Mononuclear cell (primary cell): ENCODE measurements at regions not wholly inside any gene's neighbourhood (a gene's known extent, or its start where the extent isn't known, plus 50 kb on each side); places are given as distances from the start of the nearest gene placed in this dataset.

Experiments used
- H3K27me3 ChIP-seq: 2 replicates; pipeline ENCODE4 v1.6.0; 2011; ENCODE audit warnings: low read length, control low read depth; ENCODE audit not compliant: insufficient read depth
- H3K4me1 ChIP-seq: 2 replicates; pipeline ENCODE4 v1.5.1; 2011; ENCODE audit warnings: mild to moderate bottlenecking, low read length, control low read depth; ENCODE audit not compliant: insufficient read depth
- H3K4me3 ChIP-seq: 2 replicates; pipeline ENCODE4 v1.5.1; 2011; ENCODE audit warnings: mild to moderate bottlenecking, low read length, moderate library complexity
- H3K9me3 ChIP-seq: 2 replicates; pipeline ENCODE4 v1.5.1; 2011; ENCODE audit warnings: low read depth, mild to moderate bottlenecking, control low read depth, low read length

- Histone ChIP-seq H3K27me3 (no peaks in the 10 kb centered on the region), H3K9me3 (no peaks in the 10 kb centered on the region), H3K4me1 (no peaks in the 10 kb centered on the region), H3K4me3 (no peak overlapping the region)
These were observed 217.8 kb downstream of the UACA start for GRCh38 chr15:70545526-70545925.

GRCh38 chr15:70541511-70541910, 221.8 kb downstream of the UACA start:
- Histone ChIP-seq H3K9me3 (no peaks in the 10 kb centered on the region), H3K4me1 (peaks cover under 1% of the 10 kb centered on the region), H3K4me3 (no peak overlapping the region), H3K27me3 (no peaks in the 10 kb centered on the region)

GRCh38 chr15:70539912-70540530, 223.3 kb downstream of the UACA start:
- peaks cover 16% of the 10 kb centered on the region for H3K4me1 ChIP-seq
- no peak overlapping the region for H3K4me3 ChIP-seq
- no peaks in the 10 kb centered on the region for H3K9me3 ChIP-seq
- H3K27me3 ChIP-seq, result no peaks in the 10 kb centered on the region

GRCh38 chr15:70539409-70539808, 223.9 kb downstream of the UACA start:
- Histone ChIP-seq H3K4me3 (no peak overlapping the region), H3K27me3 (no peaks in the 10 kb centered on the region), H3K4me1 (peaks cover 22% of the 10 kb centered on the region), H3K9me3 (no peaks in the 10 kb centered on the region)

GRCh38 chr15:70538278-70538677, 225.1 kb downstream of the UACA start:
- Histone ChIP-seq H3K4me3 (no peak overlapping the region), H3K4me1 (peaks cover 29% of the 10 kb centered on the region), H3K9me3 (no peaks in the 10 kb centered on the region), H3K27me3 (no peaks in the 10 kb centered on the region)

GRCh38 chr15:70535955-70536338, 227.4 kb downstream of the UACA start:
- Histone ChIP-seq H3K4me3 (no peak overlapping the region), H3K27me3 (no peaks in the 10 kb centered on the region), H3K4me1 (peaks cover 29% of the 10 kb centered on the region), H3K9me3 (no peaks in the 10 kb centered on the region)

GRCh38 chr15:70535071-70535954, 228.0 kb downstream of the UACA start:
- peaks cover 29% of the 10 kb centered on the region for H3K4me1 ChIP-seq
- H3K4me3 ChIP-seq, result peak overlapping the region; percentile 33
- no peaks in the 10 kb centered on the region for H3K27me3 ChIP-seq
- no peaks in the 10 kb centered on the region for H3K9me3 ChIP-seq

- H3K4me1 ChIP-seq, result peaks cover 37% of the 10 kb centered on the region
- H3K27me3 ChIP-seq, result no peaks in the 10 kb centered on the region
- peak overlapping the region; percentile 33 for H3K4me3 ChIP-seq
- H3K9me3 ChIP-seq, result no peaks in the 10 kb centered on the region
These were observed 229.2 kb downstream of the UACA start for GRCh38 chr15:70533931-70534742.

- Histone ChIP-seq H3K27me3 (no peaks in the 10 kb centered on the region), H3K4me1 (peaks cover 52% of the 10 kb centered on the region), H3K4me3 (no peak overlapping the region), H3K9me3 (no peaks in the 10 kb centered on the region)
These were observed 230.7 kb downstream of the UACA start for GRCh38 chr15:70532531-70533186.

- Histone ChIP-seq H3K4me1 (peaks cover 62% of the 10 kb centered on the region), H3K27me3 (no peaks in the 10 kb centered on the region)
These were observed 231.8 kb downstream of the UACA start for GRCh38 chr15:70531576-70531975.

GRCh38 chr15:70530906-70531305, 232.5 kb downstream of the UACA start:
- no peak overlapping the region for H3K4me3 ChIP-seq
- no peaks in the 10 kb centered on the region for H3K27me3 ChIP-seq
- H3K9me3 ChIP-seq, result no peaks in the 10 kb centered on the region
- H3K4me1 ChIP-seq, result peaks cover 62% of the 10 kb centered on the region

More at GRCh38 chr15:70531576-70531975, 231.8 kb downstream of the UACA start:
- Histone ChIP-seq H3K4me3 (no peak overlapping the region), H3K9me3 (no peaks in the 10 kb centered on the region)

GRCh38 chr15:70530503-70530902, 232.9 kb downstream of the UACA start:
- Histone ChIP-seq H3K4me3 (no peak overlapping the region), H3K27me3 (no peaks in the 10 kb centered on the region), H3K4me1 (peaks cover 58% of the 10 kb centered on the region), H3K9me3 (no peaks in the 10 kb centered on the region)

- peaks cover 54% of the 10 kb centered on the region for H3K4me1 ChIP-seq
- H3K9me3 ChIP-seq, result no peaks in the 10 kb centered on the region
- no peak overlapping the region for H3K4me3 ChIP-seq
- no peaks in the 10 kb centered on the region for H3K27me3 ChIP-seq
These were observed 233.3 kb downstream of the UACA start for GRCh38 chr15:70530017-70530499.

GRCh38 chr15:70528816-70529215, 234.5 kb downstream of the UACA start:
- Histone ChIP-seq H3K9me3 (no peaks in the 10 kb centered on the region), H3K4me3 (no peak overlapping the region), H3K4me1 (peaks cover 42% of the 10 kb centered on the region), H3K27me3 (no peaks in the 10 kb centered on the region)
